ENCODE measurements at regions not wholly inside any gene's neighbourhood (a gene's known extent, or its start where the extent isn't known, plus 50 kb on each side); places are given as distances from the start of the nearest gene placed in this dataset.
"Not testable (repeated sequence)": the region's sequence is repeated elsewhere in the genome, so short reads cannot be mapped to it uniquely, and the experiment has no call there.

DNA sequence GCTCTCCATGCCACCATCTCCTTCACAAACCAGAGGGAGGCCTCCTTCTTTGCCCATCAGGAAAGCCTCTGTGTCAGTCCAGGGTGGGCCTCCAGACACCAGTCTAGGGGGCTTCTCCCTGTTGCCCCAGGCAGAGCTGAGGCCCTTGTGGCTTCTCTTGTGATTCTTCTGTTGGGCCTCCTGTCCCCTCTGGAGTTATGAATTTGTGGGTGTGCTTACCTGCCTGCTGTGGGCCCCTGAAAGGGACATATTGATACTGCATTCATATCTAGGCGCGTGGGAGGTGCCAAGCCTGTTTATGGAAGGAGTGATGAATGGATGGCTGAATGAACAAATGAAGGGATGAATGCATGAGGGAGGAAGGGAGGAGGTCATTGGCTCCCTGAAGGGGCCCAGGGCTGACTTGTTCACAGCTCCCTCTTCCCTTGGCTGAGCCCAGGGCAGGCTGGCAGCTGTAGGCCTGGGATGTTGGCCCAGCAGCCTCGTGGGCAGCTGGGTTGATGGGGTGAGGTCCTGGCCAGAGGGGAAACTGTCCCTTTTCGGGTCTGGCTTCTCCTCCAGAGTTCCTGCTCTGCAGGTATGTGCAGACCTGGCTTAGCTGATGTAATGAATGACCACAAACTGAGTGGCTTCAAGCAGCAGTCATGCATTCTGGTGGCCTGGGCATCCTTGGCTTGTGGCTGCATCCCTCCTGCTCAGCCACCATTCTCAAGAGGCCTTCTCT lies 195.4 kb downstream of the GOLGA6L6 start:
- DNase-seq (ENCODE audit: low spot score), result peak; percentile 40

DNA sequence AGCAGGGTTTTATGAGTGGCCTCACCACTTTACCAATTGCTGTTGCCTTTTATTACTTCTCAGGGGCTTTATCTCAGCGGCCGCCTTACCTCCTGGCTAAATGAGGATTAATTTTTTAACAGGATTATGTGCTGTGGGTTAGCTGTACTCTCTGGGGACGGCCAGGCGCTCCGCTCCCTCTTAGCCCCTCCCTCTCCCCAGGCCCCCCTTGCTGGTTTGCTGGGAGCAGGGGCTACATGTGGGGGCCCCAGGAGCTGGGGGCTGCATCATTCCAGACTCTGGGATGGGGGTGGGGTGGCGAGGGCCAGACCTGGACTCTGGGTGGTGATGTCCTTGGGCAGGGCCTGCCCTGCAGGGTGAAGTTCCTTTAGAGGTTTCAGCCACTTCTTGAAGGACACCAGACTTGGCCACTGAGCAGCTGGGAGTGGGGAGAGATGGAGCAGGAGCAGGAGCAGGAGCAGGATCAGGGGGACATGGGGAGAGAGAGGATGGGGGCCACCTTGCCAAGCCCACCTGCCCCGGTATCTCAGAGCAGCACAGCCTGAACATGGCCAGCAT lies 196.1 kb downstream of the GOLGA6L6 start:
- DNase-seq (ENCODE audit: low spot score), result peak; percentile 46

GRCh38 chr15:20344601-20345400 lies 196.8 kb downstream of the GOLGA6L6 start:
- DNase-seq (ENCODE audit: low spot score), result peak; percentile 43

DNA sequence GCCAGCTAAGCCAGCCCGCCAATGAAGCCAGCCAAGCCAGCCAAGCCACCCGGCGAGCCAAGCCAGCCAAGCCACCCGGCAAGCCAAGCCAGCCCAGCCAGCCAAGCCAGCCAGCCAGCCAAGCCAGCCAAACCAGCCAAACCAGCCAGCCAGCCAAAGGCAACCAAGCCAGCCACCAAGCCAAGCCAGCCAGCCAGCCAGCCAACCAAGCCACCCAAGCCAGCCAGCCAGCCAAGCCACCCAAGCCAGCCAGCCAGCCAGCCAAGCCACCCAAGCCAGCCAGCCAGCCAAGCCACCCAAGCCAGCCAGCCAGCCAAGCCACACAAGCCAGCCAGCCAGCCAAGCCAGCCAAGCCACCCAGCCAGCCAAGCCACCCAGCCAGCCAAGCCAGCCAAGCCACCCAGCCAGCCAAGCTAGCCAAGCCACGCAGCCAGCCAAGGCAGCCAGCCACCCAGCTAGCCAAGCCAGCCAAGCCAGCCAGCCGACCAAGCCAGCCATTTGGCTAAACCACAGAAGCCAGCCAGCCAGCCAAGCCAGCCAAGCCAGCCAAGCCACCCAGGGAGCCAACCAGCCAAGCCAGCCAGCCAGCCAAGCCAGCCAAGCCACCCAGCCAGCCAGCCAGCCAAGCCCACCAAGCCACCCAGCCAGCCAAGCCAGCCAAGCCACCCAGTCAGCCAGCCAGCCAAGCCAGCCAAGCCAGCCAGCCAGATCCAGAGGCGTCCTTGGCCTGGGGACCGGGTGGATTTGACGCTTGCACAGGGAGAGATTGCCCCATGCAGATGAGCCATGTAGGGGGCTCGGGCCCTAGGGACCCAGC lies 198.0 kb downstream of the GOLGA6L6 start:
- peak; percentile 55 for DNase-seq (ENCODE audit: low spot score)

DNA sequence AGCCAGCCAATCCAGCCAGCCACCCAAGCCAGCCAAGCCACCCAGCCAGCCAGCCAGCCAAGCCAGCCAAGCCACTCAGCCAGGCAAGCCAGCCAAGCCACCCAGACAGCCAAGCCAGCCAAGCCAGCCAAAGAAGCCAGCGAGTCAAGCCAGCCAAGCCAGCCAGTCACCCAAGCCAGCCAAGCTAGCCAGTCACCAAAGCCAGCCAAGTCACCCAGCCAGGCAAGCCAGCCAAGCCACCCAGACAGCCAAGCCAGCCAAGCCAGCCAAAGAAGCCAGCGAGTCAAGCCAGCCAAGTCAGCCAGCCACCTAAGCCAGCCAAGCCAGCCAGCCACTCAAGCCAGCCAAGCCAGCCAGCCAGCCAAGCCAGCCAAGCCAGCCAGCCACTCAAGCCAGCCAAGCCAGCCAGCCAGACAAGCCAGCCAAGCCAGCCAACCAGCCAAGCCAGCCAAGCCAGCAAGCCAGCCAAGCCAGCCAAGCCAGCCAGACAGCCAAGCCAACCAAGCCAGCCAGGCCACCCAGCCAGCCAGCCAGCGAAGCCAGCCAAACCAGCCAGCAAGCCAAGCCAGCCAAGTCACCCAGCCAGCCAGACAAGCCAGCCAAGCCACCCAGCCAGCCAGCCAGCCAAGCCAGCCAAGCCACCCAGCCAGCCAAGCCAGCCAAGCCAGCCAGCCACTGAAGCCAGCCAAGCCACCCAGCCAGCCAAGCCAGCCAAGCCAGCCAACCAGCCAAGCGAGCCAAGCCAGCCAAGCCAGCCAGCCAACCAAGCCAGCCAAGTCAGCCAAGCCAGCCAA lies 198.8 kb downstream of the GOLGA6L6 start:
- DNase-seq (ENCODE audit: low spot score), result peak; percentile 49

DNA sequence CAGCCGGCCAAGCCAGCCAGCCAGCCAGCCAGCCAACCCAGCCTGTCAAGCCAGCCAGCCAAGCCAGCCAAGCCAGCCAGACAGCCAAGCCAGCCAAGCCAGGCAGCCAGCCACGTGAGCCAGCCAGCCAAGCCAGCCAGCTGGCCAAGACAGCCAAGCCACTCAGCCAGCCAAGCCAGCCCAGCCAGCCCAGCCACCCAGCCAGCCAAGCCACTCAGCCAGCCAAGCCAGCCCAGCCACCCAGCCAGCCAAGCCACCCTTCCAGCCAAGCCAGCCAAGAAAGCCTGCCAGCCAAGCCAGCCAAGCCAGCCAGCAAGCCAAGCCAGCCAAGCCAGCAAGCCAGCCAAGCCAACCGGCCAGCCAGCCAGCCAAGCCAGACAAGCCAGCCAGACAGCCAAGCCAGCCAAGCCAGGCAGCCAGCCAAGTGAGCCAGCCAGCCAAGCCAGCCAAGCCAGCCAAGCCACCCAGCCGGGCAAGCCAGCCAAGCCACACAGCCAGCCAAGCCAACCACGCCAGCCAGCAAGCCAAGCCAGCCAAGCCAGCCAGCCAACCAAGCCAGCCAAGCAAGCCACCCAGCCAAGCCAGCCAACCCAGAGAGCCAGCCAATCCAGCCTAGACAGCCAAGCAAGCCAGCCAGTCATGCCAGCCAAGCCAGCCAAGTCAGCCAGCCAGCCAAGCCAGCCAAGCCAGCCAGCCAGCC lies 199.5 kb downstream of the GOLGA6L6 start:
- peak; percentile 83 for DNase-seq (ENCODE audit: low spot score)

- DNase-seq (ENCODE audit: low spot score), result peak; percentile 85
Measured at GRCh38 chr15:20340931-20341661, 200.5 kb downstream of the GOLGA6L6 start.

- peak; percentile 82 for DNase-seq (ENCODE audit: low spot score)
Measured at GRCh38 chr15:20340331-20340811, 201.2 kb downstream of the GOLGA6L6 start.

DNA sequence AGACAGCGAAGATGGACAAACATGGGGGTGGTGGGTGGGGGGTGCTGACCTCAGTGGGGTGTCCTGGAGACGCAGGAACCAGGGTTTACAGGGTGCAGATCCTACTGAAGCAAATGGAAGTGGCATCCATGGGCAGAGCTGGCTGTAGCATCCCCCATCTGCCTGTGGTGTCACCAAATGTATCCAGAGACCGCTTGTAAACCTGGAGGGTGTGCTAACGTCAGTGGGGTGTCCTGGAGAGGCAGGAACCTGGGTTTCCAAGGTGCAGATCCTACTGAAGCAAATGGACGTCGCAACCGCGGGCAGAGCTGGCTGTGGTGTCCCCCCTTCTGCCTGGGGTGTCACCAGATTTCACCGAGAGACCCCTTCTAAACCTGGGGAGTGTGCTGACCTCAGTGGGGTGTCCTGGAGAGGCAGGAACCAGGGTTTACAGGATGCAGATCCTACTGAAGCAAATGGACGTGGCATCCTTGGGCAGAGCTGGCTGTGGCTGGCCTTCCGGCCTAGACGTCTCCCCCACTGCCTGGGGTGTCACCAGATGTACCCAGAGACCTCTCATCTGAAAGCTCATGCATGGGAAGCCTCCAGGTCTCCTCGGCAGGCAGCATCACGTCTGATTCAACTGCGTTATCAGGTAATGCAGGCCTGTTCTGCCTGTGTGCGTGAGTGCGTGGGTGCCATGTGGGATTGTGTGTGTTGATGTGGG lies 202.4 kb downstream of the GOLGA6L6 start:
- peak; percentile 41 for DNase-seq (ENCODE audit: low spot score)

DNA sequence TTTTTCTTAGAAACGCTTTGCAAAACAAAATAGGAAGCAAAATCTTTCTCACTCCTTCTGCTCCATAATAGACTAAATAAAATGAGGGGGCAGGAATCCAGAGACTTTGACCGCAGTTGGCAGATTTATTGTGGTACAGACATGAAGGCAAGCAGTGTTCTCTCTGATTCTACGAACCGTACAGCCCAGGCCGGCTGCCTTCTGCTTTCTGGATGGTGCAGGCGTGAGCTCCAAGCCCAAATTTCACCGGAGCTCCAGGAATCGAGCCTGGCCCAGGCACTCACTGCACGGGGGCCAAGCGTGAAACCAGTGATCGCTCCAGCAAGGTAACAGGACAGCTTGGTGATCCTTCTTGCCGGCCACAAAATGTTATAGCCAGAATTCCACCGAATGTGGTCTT lies 202.9 kb downstream of the GOLGA6L6 start:
- not testable (repeated sequence) for DNase-seq (ENCODE audit: low spot score)

- not testable (repeated sequence) for DNase-seq (ENCODE audit: low spot score)
Measured at GRCh38 chr15:20337238-20337637, 204.4 kb downstream of the GOLGA6L6 start.

DNA sequence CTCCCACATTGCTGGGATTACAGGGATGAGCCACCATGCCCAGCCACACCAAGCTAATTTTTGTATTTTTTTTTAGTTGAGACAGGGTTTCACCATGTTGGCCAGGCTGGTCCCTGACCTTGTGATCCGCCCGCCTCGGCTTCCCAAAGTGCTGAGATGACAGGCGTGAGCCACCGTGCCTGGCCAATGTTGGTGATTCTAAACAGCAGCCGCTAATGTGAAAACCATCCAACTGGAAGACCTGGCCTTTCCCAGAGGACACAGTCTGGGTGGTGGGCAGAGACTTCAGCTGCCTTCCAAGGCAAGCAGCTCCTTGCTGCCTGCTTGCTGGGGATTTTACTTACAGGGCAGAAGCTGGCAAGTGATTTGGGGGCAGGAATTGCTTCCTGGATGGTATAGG lies 207.1 kb downstream of the GOLGA6L6 start:
- not testable (repeated sequence) for DNase-seq (ENCODE audit: low spot score)

GRCh38 chr15:20325751-20326150 lies 215.8 kb downstream of the GOLGA6L6 start:
- not testable (repeated sequence) for DNase-seq (ENCODE audit: low spot score)

DNA sequence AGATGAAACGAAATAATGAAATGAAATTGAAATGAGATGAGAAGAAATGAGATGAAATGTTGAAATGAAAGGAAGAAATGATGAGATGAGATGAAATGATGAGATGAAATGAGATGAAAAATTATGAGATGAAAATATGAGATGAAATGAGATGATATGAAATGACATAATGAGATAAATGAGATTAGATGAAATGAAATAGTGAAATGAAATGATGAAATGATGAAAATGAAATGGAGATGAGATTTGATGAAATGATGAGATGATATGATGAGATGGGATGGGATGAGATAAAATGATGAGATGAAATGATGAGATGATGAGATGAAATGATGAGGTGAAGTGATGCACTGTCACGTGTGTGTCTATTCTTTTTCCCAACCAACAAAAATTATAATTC lies 224.5 kb downstream of the GOLGA6L6 start:
- DNase-seq (ENCODE audit: low spot score), result not testable (repeated sequence)

DNA sequence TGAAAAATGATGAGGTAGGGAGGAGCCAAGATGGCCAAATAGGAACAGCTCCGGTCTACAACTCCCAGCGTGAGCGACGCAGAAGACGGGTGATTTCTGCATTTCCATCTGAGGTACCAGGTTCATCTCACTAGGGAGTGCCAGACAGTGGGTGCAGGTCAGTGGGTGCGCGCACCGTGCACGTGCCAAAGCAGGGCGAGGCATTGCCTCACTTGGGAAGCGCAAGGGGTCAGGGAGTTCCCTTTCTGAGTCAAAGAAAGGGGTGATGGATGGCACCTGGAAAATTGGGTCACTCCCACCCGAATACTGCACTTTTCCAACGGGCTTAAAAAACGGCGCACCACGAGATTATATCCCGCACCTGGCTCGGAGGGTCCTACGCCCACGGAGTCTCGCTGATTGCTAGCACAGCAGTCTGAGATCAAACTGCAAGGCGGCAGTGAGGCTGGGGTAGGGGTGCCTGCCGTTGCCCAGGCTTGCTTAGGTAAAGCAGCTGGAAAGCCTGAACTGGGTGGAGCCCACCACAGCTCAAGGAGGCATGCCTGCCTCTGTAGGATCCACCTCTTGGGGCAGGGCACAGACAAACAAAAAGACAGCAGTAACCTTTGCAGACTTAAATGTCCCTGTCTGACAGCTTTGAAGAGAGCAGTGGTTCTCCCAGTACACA lies 230.5 kb downstream of the GOLGA6L6 start:
- not testable (repeated sequence) for DNase-seq (ENCODE audit: low spot score)

DNA sequence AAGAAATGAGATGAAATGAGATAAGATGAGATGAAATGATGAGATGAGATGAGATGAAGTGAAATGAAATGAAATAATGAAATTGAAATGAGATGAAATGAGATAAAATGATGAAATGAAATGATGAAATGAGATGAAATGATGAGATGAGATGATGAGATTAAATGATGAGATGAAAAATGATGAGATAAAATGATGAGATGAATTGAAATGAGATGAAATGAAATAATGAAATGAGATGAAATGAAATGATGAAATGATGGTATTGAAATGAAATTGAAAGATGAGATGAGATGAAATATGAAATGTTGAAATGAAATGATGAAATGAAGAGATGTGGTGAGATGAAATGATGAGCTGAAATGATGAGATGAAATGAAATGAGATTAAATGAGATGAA lies 231.0 kb downstream of the GOLGA6L6 start:
- no peak for DNase-seq (ENCODE audit: low spot score)

DNA sequence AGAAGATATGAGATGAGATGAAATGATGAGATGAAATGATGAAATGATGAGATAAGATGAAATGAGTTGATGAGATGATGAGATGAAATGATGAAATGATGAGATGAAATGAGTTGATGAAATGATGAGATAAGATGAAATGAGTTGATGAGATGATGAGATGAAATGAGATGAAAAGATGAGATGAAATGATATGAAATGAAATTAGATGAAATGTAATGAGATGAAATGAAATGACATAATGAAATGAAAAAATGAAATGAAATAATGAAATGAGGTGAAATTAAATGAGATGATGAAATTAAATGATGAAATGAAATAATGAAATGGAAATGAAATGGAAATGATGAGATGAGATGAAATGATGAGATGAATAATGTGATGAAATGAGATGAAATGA lies 231.6 kb downstream of the GOLGA6L6 start:
- DNase-seq (ENCODE audit: low spot score), result not testable (repeated sequence)

DNA sequence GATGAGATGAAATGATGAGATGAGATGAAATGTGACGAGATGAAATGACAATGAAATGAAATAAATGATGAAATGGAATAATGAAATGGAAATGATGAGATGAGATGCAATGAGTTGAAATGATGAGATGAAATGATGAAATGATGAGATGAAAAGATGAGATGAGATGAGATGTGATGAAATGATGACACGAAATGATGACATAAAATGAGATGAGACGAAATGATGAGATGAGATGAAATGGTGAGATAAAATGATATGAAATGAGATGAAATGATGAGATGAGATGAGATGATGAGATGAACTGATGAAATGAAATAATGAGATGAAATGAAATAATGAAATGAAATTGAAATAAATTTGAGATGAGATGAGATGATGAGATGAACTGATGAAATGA lies 232.2 kb downstream of the GOLGA6L6 start:
- DNase-seq (ENCODE audit: low spot score), result not testable (repeated sequence)

All from ureter (tissue), 1 donor.